ENCODE measurements at regions not wholly inside any gene's neighbourhood (a gene's known extent, or its start where the extent isn't known, plus 50 kb on each side); places are given as distances from the start of the nearest gene placed in this dataset.

GRCh38 chr13:86425170-86425815 is 626.1 kb upstream of the SLITRK6 start:
- Histone ChIP-seq H2BK15ac (ENCODE audit: low read depth, low read length) (no peak overlapping the region), H2BK12ac (ENCODE audit: insufficient read length, low read depth, low read length) (no peak overlapping the region), H4K91ac (ENCODE audit: insufficient read length, low read depth, low read length) (no peak overlapping the region), H3K18ac (ENCODE audit: insufficient read length, low read depth, low read length) (no peak overlapping the region), H4K8ac (replicated peaks; ENCODE audit: insufficient read length, low read depth, low read length) (no peak overlapping the region), H3K9me3 (ENCODE audit: control insufficient read depth, low read depth, low read length) (no peaks in the 10 kb centered on the region), H3K4ac (ENCODE audit: low read depth, low read length) (no peak overlapping the region), H3K79me2 (ENCODE audit: insufficient read depth, low read length) (no peaks in the 10 kb centered on the region), H2AFZ (ENCODE audit: low read length) (no peak overlapping the region), H3K14ac (ENCODE audit: insufficient read depth, low read length) (no peak overlapping the region), H3K23me2 (ENCODE audit: insufficient read length, low read depth, low read length, poor library complexity, severe bottlenecking) (no peaks in the 10 kb centered on the region), H2BK20ac (ENCODE audit: low read depth, low read length, poor library complexity, severe bottlenecking) (no peak overlapping the region), H2AK5ac (ENCODE audit: insufficient read length, low read length) (no peak overlapping the region), H2BK5ac (ENCODE audit: insufficient read length, low read length) (no peak overlapping the region), H4K20me1 (ENCODE audit: control insufficient read depth, insufficient read depth, insufficient read length) (no peaks in the 10 kb centered on the region), H3K27me3 (ENCODE audit: insufficient read depth, low read length) (no peaks in the 10 kb centered on the region), H2BK120ac (ENCODE audit: low read depth, low read length, poor library complexity, severe bottlenecking) (no peak overlapping the region), H3T11ph (ENCODE audit: low read length) (no peak overlapping the region), H3K56ac (ENCODE audit: insufficient read length, low read depth, low read length) (no peak overlapping the region), H3K79me1 (ENCODE audit: insufficient read depth, low read depth, low read length, poor library complexity, severe bottlenecking) (no peaks in the 10 kb centered on the region), H3K27ac (ENCODE audit: insufficient read length, low read depth, low read length) (no peak overlapping the region), H3K4me1 (ENCODE audit: insufficient read depth, low read length) (no peaks in the 10 kb centered on the region), H3K4me2 (ENCODE audit: insufficient read depth, insufficient read length, low read length) (no peak overlapping the region), H3K23ac (ENCODE audit: insufficient read length, low read depth, low read length) (no peak overlapping the region), H3K9ac (ENCODE audit: extremely low read depth, insufficient read length, low read length) (no peak overlapping the region), H4K5ac (ENCODE audit: insufficient read length, low read depth, low read length) (no peak overlapping the region)
- Mint-ChIP-seq H3K36me3 (ENCODE audit: insufficient read depth in 1 of 3, low read depth in 3 of 3) (no peaks in the 10 kb centered on the region; a peak in 1 of 7 replicates), H3K27me3 (ENCODE audit: low read depth) (no peaks in the 10 kb centered on the region), H3K4me1 (no peaks in the 10 kb centered on the region), H3K4me3 (no peak overlapping the region), H3K27ac (no peak overlapping the region), H3K9me3 (peaks cover 9% of the 10 kb centered on the region in 2 experiments; a peak in 3 of 5 replicates)
- TF ChIP-seq CTCF (conservative IDR thresholded peaks at IDR 0.05): no peak
- no peak for DNase-seq
- no CpG with 5 or more reads among the region's 3 CpGs for WGBS (ENCODE audit: extremely low coverage, insufficient read length, low lambda C conversion rate)

All from H9 (cell line).